ENCODE measurements at regions not wholly inside any gene's neighbourhood (a gene's known extent, or its start where the extent isn't known, plus 50 kb on each side); places are given as distances from the start of the nearest gene placed in this dataset.

DNA sequence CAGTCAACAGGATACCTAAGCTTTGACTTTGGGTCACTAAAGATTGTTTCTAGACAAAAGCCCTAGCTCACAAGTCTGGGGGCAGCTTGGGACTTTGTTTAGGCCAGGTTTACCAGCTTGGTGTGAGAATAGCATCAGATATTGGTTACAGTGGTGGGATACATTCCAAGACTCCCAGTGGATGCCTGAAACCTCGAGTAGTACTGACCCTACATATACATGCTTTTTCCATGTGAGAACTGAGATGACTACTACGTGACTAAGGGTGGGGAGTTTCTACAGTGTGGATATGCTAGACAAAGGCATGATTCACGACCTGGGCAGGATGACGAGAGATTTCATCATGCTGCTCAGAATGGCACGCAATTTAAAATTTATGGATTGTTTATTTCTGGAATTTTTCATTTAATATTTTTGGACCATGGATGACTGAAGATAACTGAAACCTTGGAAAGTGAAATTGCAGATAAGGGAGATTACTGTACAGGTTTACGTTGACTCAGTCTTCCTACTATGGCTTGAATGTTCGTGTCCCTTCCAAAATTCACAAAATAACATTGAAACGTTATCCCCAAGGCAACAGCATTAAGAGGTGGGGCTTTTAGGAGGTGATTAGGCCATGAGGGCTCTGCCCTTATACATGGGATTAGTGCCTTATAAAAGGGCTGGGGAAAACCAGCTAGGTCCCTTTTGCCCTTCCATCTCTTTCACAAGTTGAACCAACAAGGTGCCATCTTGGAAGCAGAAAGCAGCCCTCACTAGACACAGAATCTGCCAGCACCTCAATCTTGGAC lies 50.2 kb upstream of the CTAGE1 start:
- no peak overlapping the region for H3K27ac Mint-ChIP-seq

DNA sequence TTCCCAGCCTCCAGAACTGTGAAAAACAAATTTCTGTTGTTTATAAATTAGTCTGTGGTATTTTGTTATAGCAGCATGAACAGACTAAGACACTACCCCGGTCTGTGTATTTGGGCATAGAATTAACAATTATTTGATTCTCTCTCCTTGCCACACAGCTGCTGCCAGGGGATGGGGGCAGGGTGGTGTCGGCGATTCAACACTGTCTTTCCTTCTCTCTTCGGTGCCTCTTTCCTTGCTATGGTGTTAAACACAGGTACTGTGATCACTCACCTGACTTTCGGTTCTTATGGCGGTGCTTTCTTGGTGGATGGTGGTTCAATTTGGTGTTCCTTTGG lies 50.8 kb upstream of the CTAGE1 start:
- H3K4me3 Mint-ChIP-seq = no peak overlapping the region
- peaks cover 0 to 6% of the 10 kb centered on the region in 2 donors for H3K27me3 Mint-ChIP-seq
- no peaks in the 10 kb centered on the region for H3K36me3 Mint-ChIP-seq
- no peak for DNase-seq (ENCODE audit: low spot score)
- H3K4me1 Mint-ChIP-seq (ENCODE audit: low read depth in 2 of 2) = peaks cover 31 to 42% of the 10 kb centered on the region in 2 donors
- no peak for ATAC-seq
- H3K9me3 Mint-ChIP-seq = peaks cover 3% of the 10 kb centered on the region
- peak overlapping the region in 1 of 2 donors; percentile 28 for H3K27ac Mint-ChIP-seq

More for the DNA sequence above, 50.2 kb upstream of the CTAGE1 start:
- peaks cover 3% of the 10 kb centered on the region for H3K9me3 Mint-ChIP-seq
- DNase-seq (ENCODE audit: low spot score) (no peak), ATAC-seq (no peak)
- H3K4me3 Mint-ChIP-seq = no peak overlapping the region
- H3K4me1 Mint-ChIP-seq (ENCODE audit: low read depth in 2 of 2) = peaks cover 31 to 42% of the 10 kb centered on the region in 2 donors
- no peaks in the 10 kb centered on the region for H3K36me3 Mint-ChIP-seq
- peaks cover 0 to 6% of the 10 kb centered on the region in 2 donors for H3K27me3 Mint-ChIP-seq

DNA sequence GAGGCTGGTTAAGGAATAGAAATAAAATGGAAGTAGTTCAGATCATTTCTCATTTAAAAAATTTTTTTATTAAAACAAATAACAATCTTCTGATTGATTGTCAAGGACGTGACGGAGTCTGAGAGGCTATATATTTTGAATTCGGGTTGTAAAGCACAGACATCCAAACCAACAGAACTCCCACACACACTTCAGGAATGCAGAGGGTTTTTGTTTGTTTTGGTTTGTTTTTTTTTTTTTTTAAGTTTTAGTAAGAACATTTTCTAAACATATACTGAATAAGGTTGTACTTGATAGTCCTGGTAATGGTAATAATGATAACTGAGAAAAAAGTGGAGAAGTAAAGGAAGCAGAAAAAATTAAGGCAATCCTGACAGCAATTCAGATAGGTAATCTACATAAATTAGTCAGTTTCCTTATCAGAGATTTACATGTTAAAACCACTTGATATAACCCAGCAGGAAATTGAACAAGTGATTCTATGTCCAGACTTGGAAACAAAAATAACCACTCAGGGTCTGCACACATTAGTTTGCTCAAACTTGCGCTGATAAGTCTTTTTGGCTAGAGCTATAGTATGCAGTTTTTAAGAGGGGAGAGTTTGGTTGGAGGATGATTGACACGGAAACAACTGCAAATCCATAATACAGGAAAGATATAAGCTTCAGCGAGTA lies 51.5 kb upstream of the CTAGE1 start:
- ATAC-seq (no peak), DNase-seq (ENCODE audit: low spot score) (no peak)
- no peak overlapping the region for H3K4me3 Mint-ChIP-seq

DNA sequence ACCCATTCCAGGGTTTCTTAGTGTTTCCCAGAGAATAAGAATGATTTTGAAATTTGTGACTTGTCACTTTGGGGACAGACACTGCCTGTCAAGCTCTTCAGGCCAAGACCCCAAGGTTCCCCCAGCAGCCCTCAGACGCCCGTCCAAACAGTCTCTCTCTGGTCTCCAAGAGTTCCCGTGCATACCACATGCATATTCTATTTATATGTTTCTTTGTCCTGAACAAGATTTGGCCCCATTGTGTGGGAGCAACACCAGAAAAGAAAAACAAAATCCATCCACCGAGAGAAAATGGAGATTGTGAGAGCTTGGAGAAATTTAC lies 52.2 kb upstream of the CTAGE1 start:
- DNase-seq (ENCODE audit: low spot score) (no peak), ATAC-seq (no peak)
- Mint-ChIP-seq H3K4me3 (no peak overlapping the region), H3K9me3 (peaks cover 4% of the 10 kb centered on the region), H3K36me3 (peaks cover under 1% of the 10 kb centered on the region), H3K27me3 (peaks cover 1 to 7% of the 10 kb centered on the region in 2 donors), H3K27ac (no peak overlapping the region), H3K4me1 (ENCODE audit: low read depth in 2 of 2) (peaks cover 31 to 37% of the 10 kb centered on the region in 2 donors)

More for the DNA sequence above, 51.5 kb upstream of the CTAGE1 start:
- H3K36me3 Mint-ChIP-seq = no peaks in the 10 kb centered on the region
- H3K27ac Mint-ChIP-seq = peak overlapping the region in 1 of 2 donors; percentile 28
- H3K27me3 Mint-ChIP-seq = peaks cover 0 to 6% of the 10 kb centered on the region in 2 donors
- peaks cover 31 to 42% of the 10 kb centered on the region in 2 donors for H3K4me1 Mint-ChIP-seq (ENCODE audit: low read depth in 2 of 2)
- H3K9me3 Mint-ChIP-seq = peaks cover 3% of the 10 kb centered on the region

DNA sequence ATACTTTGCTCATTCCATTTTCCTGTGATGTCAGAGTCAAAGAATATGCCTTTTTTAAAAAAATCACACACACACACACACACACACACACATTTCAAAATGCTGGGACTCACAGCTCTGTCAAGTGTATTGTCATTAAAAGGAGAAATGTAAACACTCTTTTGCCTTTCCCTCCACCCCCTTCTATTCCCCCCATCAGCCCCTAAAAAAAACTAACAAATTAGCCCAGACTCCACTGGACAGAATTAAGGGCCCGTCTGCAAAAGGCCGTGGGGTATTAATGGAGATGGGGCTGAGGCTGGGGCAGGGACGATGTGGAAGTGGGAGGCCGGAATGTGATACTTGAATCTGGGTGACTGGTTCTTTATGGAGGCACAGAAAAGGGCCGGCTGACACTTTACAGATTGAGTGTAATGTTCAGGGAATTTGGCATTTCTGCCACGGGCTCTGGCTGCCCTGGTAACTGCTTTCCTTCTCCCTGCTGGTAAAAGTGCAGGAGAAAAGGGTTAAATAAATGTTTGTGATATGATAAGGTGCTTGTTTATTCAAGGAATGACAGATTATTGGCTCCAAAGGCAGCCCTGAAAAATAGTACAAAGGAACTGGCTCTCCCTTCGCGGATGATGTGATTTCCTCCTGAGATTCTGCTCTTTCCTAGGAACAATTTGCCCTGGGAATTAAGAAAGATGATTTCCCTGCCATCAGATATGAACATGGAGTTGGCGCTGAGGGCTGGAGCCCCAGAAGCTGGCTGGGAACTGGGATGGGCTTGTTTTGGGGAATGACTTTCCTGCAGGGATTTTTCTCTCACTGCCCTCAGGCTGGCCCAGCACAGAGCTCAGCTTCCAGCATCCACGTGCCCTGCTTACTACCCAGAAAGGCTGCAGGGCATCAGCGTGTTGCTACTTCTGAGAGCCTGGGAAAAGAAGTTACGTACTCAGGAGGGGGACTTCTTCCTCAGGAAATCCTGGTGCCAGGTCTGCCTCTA lies 52.8 kb upstream of the CTAGE1 start:
- ATAC-seq = no peak
- H3K9me3 Mint-ChIP-seq = peaks cover 7% of the 10 kb centered on the region
- peaks cover 26 to 32% of the 10 kb centered on the region in 2 donors for H3K4me1 Mint-ChIP-seq (ENCODE audit: low read depth in 2 of 2)
- H3K36me3 Mint-ChIP-seq = peaks cover 5% of the 10 kb centered on the region
- DNase-seq (ENCODE audit: low spot score) = no peak
- H3K4me3 Mint-ChIP-seq = no peak overlapping the region
- H3K27me3 Mint-ChIP-seq = peaks cover 7 to 10% of the 10 kb centered on the region in 2 donors
- no peak overlapping the region for H3K27ac Mint-ChIP-seq

DNA sequence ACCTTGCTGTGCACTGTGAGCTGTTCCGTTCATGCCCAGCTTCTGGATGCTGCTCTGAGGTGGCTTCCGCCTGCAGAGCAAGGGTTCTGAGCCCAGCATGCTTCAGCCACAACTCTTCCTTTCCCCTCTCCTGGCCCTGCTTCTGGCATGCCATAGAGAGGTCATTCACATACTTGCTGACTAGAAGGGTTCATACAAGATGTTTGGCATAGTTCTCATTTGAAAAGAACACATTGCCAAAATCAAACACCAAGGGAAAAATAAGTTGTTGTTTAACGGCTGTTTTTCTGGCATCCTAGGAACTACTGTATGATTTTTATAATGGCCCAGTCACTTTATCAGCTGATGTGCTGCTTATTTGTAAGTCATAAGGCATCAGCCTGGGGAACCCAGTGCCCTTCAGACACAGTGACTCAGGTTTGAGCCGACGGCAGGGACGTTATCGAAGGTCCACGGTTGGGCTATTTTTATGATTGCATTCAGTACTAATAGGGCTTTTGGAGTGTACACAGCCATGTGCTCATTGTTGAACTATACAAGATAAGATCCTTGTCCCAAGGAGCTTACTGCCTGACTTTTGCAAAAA lies 53.9 kb upstream of the CTAGE1 start:
- ATAC-seq (no peak), DNase-seq (ENCODE audit: low spot score) (no peak)
- Mint-ChIP-seq H3K4me1 (ENCODE audit: low read depth in 2 of 2) (peaks cover 17 to 21% of the 10 kb centered on the region in 2 donors), H3K4me3 (no peak overlapping the region), H3K36me3 (peaks cover 10% of the 10 kb centered on the region), H3K27me3 (peaks cover 7 to 14% of the 10 kb centered on the region in 2 donors), H3K9me3 (peaks cover 9% of the 10 kb centered on the region), H3K27ac (no peak overlapping the region)

DNA sequence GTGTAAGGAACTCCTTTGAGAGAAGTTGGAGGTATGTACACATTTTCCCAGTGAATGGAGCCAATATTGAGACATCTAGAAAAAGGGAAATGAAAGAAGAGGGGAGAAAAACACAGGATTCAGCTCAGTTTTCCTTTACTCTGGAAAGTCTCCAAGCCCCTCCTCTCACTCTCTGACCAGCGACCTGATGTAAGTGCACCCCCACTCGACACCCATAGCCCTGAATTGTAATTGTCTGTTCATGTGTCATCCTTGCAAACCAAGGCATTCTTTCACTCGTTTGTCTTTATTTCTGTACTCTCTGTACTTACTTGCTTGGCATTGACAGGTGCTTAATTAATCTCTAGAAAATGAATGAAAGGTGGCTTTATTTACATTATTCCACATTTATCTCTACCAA lies 55.7 kb upstream of the CTAGE1 start:
- no peak overlapping the region for H3K27ac Mint-ChIP-seq
- peaks cover 15 to 23% of the 10 kb centered on the region in 2 donors for H3K27me3 Mint-ChIP-seq
- H3K4me3 Mint-ChIP-seq = no peak overlapping the region
- DNase-seq (ENCODE audit: low spot score) (no peak), ATAC-seq (no peak)
- peaks cover 9% of the 10 kb centered on the region for H3K9me3 Mint-ChIP-seq
- H3K36me3 Mint-ChIP-seq = peaks cover 10% of the 10 kb centered on the region
- H3K4me1 Mint-ChIP-seq (ENCODE audit: low read depth in 2 of 2) = peaks cover 10 to 14% of the 10 kb centered on the region in 2 donors

DNA sequence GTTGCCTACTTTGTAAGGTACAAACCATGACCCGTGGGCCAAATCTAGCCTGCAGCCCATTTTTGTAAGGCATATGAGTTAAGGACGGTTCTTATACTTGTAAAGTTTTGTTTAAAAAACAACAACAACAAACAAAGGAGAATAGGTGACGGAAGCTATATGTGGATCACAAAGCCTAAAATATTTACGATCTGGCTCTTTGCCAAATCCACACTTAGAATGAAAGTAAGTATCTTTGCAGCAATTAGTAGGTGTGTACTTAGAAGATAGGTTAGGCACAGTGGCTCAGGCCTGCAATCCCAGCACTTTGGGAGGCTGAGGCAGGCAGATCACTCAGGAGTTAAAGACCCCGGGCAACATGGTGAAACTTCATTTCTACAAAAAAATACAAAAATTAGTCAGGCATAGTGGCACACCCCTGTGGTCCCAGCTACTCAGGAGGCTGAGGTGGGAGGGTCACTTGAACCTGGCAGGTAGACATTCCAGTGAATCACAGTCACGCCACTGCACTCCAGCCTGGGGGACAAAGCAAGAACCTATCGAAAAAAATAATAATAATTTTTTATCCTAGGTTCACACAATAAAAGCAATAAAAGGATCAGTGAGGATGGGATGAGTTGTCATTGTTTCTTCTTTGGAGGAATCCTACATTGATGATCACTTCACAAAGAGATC lies 57.8 kb upstream of the CTAGE1 start:
- peaks cover 6% of the 10 kb centered on the region for H3K9me3 Mint-ChIP-seq
- H3K36me3 Mint-ChIP-seq = peaks cover 10% of the 10 kb centered on the region
- H3K27me3 Mint-ChIP-seq = peaks cover 27 to 28% of the 10 kb centered on the region in 2 donors
- ATAC-seq = no peak
- peaks cover 0 to 2% of the 10 kb centered on the region in 2 donors for H3K4me1 Mint-ChIP-seq (ENCODE audit: low read depth in 2 of 2)
- DNase-seq (ENCODE audit: low spot score) = no peak
- peak overlapping the region in 1 of 2 donors; percentile 37 for H3K27ac Mint-ChIP-seq
- H3K4me3 Mint-ChIP-seq = no peak overlapping the region

DNA sequence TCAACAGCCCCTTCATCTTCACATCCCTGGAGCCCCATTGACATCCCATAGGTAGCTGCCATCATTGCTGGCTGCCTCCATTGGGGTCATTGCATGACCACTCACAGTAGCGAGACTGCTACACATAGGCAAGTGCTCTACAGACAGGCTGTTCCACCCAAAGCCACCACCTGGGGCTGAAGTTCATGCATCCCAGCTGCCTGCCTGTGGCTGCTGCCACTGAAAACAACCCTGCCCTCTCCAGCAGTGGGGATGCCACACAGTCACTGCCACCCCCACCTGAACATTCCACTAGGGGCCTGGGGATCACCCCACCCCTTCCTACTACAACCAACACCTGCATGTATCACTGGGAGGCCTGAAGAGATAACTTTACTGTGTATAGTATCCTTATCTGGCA lies 59.5 kb upstream of the CTAGE1 start:
- ATAC-seq (no peak), DNase-seq (ENCODE audit: low spot score) (no peak)
- no peak overlapping the region for H3K27ac Mint-ChIP-seq
- peaks cover 25 to 28% of the 10 kb centered on the region in 2 donors for H3K27me3 Mint-ChIP-seq
- H3K4me3 Mint-ChIP-seq = no peak overlapping the region
- peaks cover 0 to 2% of the 10 kb centered on the region in 2 donors for H3K4me1 Mint-ChIP-seq (ENCODE audit: low read depth in 2 of 2)
- H3K36me3 Mint-ChIP-seq = peaks cover 10% of the 10 kb centered on the region
- peaks cover 6% of the 10 kb centered on the region for H3K9me3 Mint-ChIP-seq

DNA sequence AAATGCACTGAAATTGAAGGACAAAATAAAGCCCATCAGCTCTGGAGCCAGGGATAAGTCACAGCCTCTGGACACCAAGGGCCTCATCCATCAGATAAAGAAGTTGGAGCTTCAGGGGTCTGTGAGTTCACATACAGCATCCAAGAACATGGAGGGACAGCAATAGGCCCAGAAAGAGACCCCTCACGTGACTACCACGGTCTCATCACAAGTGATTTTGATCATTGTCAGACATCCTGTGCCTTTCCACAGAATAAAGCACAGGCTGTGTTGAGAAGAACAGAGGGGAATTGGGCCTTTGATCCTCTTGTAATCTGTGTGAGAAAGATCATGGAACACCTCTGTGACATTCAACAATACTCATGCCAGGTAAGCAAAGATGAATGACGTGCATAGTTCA lies 65.2 kb upstream of the CTAGE1 start:
- Mint-ChIP-seq H3K27me3 (peaks cover 12 to 18% of the 10 kb centered on the region in 2 donors), H3K4me1 (ENCODE audit: low read depth in 2 of 2) (no peaks in the 10 kb centered on the region), H3K9me3 (no peaks in the 10 kb centered on the region), H3K4me3 (no peak overlapping the region), H3K27ac (no peak overlapping the region), H3K36me3 (no peaks in the 10 kb centered on the region)
- ATAC-seq = no peak
- DNase-seq (ENCODE audit: low spot score) = no peak

DNA sequence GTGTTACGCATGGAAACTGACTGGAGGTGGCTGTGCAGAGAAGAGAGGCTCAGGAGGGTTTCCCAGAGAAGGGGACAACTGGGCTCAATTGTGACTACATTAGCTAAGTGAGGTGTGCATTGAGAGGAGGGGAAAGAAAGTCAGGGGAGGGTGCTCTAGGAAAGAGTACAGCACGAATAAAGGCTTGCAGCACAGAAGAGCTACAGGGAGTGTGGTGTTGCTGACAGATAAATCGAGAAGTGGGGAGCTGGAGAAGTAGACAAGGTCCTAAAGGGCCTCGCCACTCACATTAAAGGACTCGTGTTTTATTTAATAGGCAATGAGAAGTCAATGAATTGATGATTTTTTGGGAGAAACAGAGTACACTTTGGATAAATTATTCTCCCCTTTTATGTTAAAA lies 65.7 kb upstream of the CTAGE1 start:
- no peak overlapping the region for H3K4me3 Mint-ChIP-seq
- ATAC-seq = no peak
- H3K27ac Mint-ChIP-seq = no peak overlapping the region
- H3K27me3 Mint-ChIP-seq = peaks cover 10 to 14% of the 10 kb centered on the region in 2 donors
- no peak for DNase-seq (ENCODE audit: low spot score)
- no peaks in the 10 kb centered on the region for H3K9me3 Mint-ChIP-seq
- no peaks in the 10 kb centered on the region for H3K4me1 Mint-ChIP-seq (ENCODE audit: low read depth in 2 of 2)
- no peaks in the 10 kb centered on the region for H3K36me3 Mint-ChIP-seq

DNA sequence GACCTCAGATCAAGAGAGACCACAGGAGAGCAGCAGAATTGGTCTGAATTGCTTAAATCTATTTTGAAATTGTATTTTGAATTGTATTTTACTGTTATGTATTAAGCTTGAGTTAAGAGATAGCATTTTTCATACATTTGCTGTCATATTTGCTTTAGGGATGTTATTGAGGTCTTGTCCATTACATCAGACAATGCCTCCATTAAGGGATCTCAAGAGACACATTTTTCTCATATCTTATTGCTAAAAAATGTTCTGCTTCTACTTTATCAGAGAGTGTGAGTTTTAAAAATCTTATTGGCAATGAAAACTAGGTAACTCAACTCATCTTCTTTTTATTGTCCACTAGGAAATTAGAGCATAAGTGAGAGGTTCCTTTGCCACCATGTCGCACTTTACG lies 66.8 kb upstream of the CTAGE1 start:
- Mint-ChIP-seq H3K27me3 (peaks cover 8 to 12% of the 10 kb centered on the region in 2 donors), H3K9me3 (no peaks in the 10 kb centered on the region), H3K27ac (no peak overlapping the region), H3K4me1 (ENCODE audit: low read depth in 2 of 2) (no peaks in the 10 kb centered on the region), H3K4me3 (no peak overlapping the region), H3K36me3 (no peaks in the 10 kb centered on the region)
- ATAC-seq (no peak), DNase-seq (ENCODE audit: low spot score) (no peak)

DNA sequence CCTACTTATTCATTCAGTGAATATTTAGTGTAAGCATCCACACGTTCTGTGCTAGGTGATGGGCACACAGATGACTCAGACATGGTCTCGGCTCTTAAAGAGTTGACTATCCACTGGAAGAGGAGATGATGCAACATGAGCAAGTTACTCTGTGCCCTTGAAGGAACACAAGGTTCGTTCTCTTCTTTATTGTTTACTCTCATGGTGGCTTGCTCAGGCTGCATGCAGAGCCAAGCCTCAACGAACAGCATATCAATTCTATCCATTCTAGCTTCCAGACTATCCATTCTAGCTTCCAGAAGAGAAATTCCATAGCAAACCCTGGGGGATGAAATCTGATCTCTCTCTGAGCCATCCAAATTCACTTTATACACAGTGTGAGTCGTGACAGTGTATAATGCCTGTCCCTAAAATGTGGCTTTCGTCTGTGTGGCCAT lies 68.1 kb upstream of the CTAGE1 start:
- no peak overlapping the region for H3K27ac Mint-ChIP-seq
- H3K27me3 Mint-ChIP-seq = peaks cover 8 to 9% of the 10 kb centered on the region in 2 donors
- no peaks in the 10 kb centered on the region for H3K9me3 Mint-ChIP-seq

More for the DNA sequence above, 68.1 kb upstream of the CTAGE1 start:
- Mint-ChIP-seq H3K4me1 (ENCODE audit: low read depth in 2 of 2) (peaks cover 5 to 6% of the 10 kb centered on the region in 2 donors), H3K36me3 (no peaks in the 10 kb centered on the region), H3K4me3 (no peak overlapping the region)
- no peak for ATAC-seq
- DNase-seq (ENCODE audit: low spot score) = no peak
